HFF-Myc (cell line): ENCODE measurements at regions not wholly inside any gene's neighbourhood (a gene's known extent, or its start where the extent isn't known, plus 50 kb on each side); places are given as distances from the start of the nearest gene placed in this dataset.

Experiments used
- DNase-seq: peaks from one replicate; pipeline ENCODE4 v3.0.0-alpha.2; 2011; ENCODE audit warnings: low read depth; ENCODE audit errors: extremely low read depth
- H3K4me3 ChIP-seq: replicated peaks from 2 replicates; pipeline ENCODE4 v1.5.1; 2011; ENCODE audit warnings: low read depth, mild to moderate bottlenecking, control low read depth, low read length
- TF ChIP-seq, protein P1 (sequence below): IDR thresholded peaks from 2 replicates; pipeline ENCODE4 v1.5.1; 2012; ENCODE audit warnings: mild to moderate bottlenecking, low read depth, low read length, control low read depth; ENCODE audit errors: missing control alignments

- DNase-seq, result no peak
- H3K4me3 ChIP-seq, result no peak overlapping the region
- TF ChIP-seq, protein P1, sequence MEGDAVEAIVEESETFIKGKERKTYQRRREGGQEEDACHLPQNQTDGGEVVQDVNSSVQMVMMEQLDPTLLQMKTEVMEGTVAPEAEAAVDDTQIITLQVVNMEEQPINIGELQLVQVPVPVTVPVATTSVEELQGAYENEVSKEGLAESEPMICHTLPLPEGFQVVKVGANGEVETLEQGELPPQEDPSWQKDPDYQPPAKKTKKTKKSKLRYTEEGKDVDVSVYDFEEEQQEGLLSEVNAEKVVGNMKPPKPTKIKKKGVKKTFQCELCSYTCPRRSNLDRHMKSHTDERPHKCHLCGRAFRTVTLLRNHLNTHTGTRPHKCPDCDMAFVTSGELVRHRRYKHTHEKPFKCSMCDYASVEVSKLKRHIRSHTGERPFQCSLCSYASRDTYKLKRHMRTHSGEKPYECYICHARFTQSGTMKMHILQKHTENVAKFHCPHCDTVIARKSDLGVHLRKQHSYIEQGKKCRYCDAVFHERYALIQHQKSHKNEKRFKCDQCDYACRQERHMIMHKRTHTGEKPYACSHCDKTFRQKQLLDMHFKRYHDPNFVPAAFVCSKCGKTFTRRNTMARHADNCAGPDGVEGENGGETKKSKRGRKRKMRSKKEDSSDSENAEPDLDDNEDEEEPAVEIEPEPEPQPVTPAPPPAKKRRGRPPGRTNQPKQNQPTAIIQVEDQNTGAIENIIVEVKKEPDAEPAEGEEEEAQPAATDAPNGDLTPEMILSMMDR, result no peak
Measured at GRCh38 chr22:27336151-27337090, 465.1 kb downstream of the MN1 start.

- no peak overlapping the region for H3K4me3 ChIP-seq
- TF ChIP-seq, protein P1, result no peak
- no peak for DNase-seq
Measured at GRCh38 chr22:27337676-27338075, 463.9 kb downstream of the MN1 start.

- TF ChIP-seq, protein P1, result no peak
- H3K4me3 ChIP-seq, result no peak overlapping the region
- no peak for DNase-seq
Measured at GRCh38 chr22:27340047-27340446, 461.5 kb downstream of the MN1 start.

- no peak for DNase-seq
- H3K4me3 ChIP-seq, result no peak overlapping the region
- TF ChIP-seq, protein P1, result no peak
Measured at GRCh38 chr22:27344546-27344945, 457.0 kb downstream of the MN1 start.

- H3K4me3 ChIP-seq, result no peak overlapping the region
- DNase-seq, result no peak
- TF ChIP-seq, protein P1, result no peak
Measured at GRCh38 chr22:27345691-27346090, 455.9 kb downstream of the MN1 start.

GRCh38 chr22:27347951-27348350, 453.6 kb downstream of the MN1 start:
- DNase-seq, result no peak
- H3K4me3 ChIP-seq, result no peak overlapping the region

More at GRCh38 chr22:27347951-27348350, 453.6 kb downstream of the MN1 start:
- TF ChIP-seq, protein P1, result no peak
